GM18858 (cell line): ENCODE measurements at regions not wholly inside any gene's neighbourhood (a gene's known extent, or its start where the extent isn't known, plus 50 kb on each side); places are given as distances from the start of the nearest gene placed in this dataset.

Experiments
- ATAC-seq: cut with Tn5 transposase; IDR thresholded peaks from one replicate; pipeline ENCODE4 v1.9.1; 2021; ENCODE audit not compliant: unreplicated experiment

DNA sequence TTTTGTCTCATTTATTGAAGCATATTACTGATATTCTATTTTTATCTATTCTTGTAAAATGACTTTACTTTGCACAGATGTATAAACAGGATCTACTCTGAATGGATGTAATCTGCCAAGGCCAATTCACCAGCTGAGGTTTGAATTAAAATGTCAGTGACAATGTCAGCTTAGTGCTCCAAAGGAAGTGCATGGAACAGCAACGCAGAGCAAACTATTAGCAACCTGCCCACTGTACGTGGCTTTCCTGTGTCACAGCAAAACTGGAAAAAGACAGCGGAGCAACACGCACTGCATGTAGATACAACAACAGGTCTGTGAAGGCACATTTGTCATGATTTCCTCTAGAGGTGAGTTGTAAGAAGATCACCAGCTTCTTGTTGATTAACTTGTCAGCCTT, 409.4 kb downstream of the MED10 start:
- ATAC-seq, result no peak

DNA sequence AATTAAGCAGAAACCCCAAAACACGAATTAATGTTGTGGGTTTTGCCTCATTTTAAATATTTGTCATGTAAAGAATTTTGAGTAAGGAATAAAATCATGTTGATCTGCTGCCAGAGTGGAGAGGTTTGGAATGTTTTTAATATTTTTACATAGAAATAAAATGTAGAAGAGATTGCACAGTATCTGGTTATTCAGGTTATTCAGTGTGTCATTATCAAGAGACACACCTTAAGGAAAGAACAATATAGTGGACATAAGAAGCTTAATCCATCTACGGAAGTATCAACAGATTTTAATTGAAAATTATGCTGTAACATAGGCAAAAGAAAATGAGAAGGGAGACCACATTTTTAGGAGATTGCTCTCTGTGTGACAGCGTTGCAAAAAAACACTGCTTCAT, 410.4 kb downstream of the MED10 start:
- ATAC-seq, result no peak

DNA sequence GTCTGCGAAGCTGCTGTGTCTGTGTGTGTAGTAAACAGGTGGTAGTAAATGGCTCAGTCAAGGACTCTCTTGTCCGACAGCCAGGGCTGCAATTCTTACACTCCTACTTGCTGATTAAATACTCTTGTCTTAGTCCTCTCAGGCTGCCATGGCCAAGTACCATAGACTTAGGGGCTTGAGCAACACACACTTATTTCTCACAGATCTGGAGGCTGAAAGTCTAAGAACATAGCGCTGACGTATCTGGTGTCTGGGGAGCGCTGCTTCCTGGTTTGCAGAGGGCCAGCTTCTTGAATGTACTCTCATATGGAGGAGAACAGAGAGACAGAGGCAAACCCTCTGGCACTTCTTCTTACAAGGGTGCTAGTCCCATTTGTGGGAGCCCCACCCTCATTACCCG, 411.0 kb downstream of the MED10 start:
- ATAC-seq, result no peak

- ATAC-seq, result no peak
Observed at GRCh38 chr5:5965132-5965531, 413.2 kb downstream of the MED10 start.

- no peak for ATAC-seq
Observed at GRCh38 chr5:5964347-5964746, 414.0 kb downstream of the MED10 start.

DNA sequence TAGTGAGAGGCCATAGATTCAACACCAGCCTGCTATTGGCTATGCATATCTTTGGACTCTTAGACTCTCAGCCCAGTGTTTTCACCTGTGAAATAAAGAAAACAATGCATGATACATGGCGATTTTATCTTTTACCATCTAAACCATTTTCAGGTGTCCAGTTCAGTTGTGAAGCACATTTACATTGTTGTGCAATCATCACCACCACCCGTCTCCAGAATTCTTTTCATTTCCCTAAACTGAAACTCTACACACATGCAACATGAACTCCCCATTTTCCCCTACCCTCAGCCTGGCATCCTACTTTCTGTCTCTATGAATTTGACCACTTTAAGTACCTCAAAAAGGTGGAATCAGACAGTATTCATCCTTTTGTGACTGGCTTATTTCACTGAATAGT, 420.6 kb downstream of the MED10 start:
- no peak for ATAC-seq

- no peak for ATAC-seq
Observed at GRCh38 chr5:5954275-5954598, 424.1 kb downstream of the MED10 start.

GRCh38 chr5:5953584-5954274, 424.6 kb downstream of the MED10 start:
- no peak for ATAC-seq

- ATAC-seq, result no peak
Observed at GRCh38 chr5:5951953-5952352, 426.4 kb downstream of the MED10 start.

GRCh38 chr5:5950658-5951057, 427.7 kb downstream of the MED10 start:
- no peak for ATAC-seq

GRCh38 chr5:5941486-5941885, 436.9 kb downstream of the MED10 start:
- no peak for ATAC-seq

GRCh38 chr5:5939759-5940370, 438.5 kb downstream of the MED10 start:
- no peak for ATAC-seq

GRCh38 chr5:5933651-5934050, 444.7 kb downstream of the MED10 start:
- ATAC-seq, result no peak

DNA sequence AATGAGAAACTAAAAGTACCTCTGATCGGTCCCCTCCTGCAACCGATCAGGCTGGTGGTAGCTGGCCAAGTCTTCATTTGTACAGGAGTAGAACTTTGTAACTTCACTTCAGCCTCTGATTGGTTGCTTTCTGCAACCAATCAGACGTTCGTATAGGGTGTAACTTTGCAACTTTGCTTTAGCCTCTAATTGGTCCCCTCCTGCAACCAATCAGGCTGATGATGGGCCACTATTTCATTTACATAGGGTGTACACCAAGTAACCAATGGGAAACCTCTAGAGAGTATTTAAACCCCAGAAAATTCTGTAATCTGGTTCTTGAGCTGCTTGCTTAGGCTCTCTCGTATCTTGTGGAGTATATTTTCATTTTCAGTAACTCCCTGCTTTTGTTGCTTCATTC, 445.5 kb downstream of the MED10 start:
- ATAC-seq, result no peak

- no peak for ATAC-seq
Observed at GRCh38 chr5:5930561-5930960, 447.8 kb downstream of the MED10 start.

GRCh38 chr5:5929291-5930020, 448.9 kb downstream of the MED10 start:
- ATAC-seq, result no peak

- ATAC-seq, result no peak
Observed at GRCh38 chr5:5925191-5925590, 453.2 kb downstream of the MED10 start.

DNA sequence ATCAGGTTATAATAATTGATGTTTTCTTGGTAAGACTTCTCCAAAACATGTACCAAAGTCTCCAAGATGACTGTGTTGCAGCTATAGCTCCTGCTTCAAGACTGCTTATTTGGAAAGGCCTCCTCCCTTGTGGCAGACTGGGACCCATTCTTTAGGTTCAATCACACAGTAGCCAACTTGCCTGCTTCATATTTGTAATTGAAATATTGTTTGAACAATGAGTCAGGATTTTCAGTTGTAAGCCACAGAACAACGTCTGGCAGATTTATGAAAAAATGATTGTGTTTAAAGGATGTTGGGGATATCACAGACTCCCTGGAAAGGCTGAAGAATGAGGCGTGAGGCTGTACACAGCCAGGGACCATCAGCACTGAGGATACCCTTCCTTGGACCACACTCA, 458.9 kb downstream of the MED10 start:
- no peak for ATAC-seq

DNA sequence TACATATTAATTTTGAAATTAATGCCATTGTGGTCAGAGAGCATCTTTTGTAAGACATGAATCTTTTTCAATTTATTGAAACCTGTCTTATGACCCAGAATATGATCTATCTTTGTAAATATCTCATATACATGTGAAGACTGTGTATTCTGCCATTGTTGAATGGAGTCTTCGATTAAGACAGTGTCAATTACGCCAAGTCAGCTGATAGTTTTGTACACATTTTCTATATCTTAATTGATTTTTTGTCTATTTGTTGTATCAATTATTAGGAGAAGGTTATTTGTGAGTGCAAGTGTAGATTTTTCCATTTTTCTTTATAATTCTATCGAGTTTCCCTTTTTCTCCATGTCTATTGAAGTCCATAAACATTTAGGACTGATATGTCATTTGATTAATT, 471.6 kb downstream of the MED10 start:
- no peak for ATAC-seq

- no peak for ATAC-seq
Observed at GRCh38 chr5:5905186-5905585, 473.2 kb downstream of the MED10 start.

GRCh38 chr5:5904113-5904512, 474.2 kb downstream of the MED10 start:
- no peak for ATAC-seq
